NT2/D1 (cell line): ENCODE measurements at regions not wholly inside any gene's neighbourhood (a gene's known extent, or its start where the extent isn't known, plus 50 kb on each side); places are given as distances from the start of the nearest gene placed in this dataset.

ENCODE experiments used
- DNase-seq: peaks from one replicate; pipeline ENCODE4 v3.0.0-alpha.2; 2011; ENCODE audit warnings: low read depth, low spot score
- H3K27me3 ChIP-seq: 2 replicates; pipeline ENCODE4 v1.6.0; 2011; ENCODE audit warnings: mild to moderate bottlenecking; ENCODE audit not compliant: insufficient read length, insufficient read depth
- H3K36me3 ChIP-seq: 2 replicates; pipeline ENCODE4 v1.6.1; 2011; ENCODE audit warnings: mild to moderate bottlenecking, low read length, mixed read lengths; ENCODE audit not compliant: insufficient read depth, insufficient read length
- H3K4me1 ChIP-seq: 2 replicates; pipeline ENCODE4 v1.5.1; 2011; ENCODE audit not compliant: insufficient read depth, insufficient read length
- H3K4me3 ChIP-seq: 2 replicates; pipeline ENCODE4 v1.5.1; 2011; ENCODE audit warnings: low read depth; ENCODE audit not compliant: insufficient read length
- H3K9ac ChIP-seq: 2 replicates; pipeline ENCODE4 v1.6.0; 2011; ENCODE audit warnings: low read depth; ENCODE audit not compliant: insufficient read length
- H3K9me3 ChIP-seq: 2 replicates; pipeline ENCODE4 v1.5.1; 2011; ENCODE audit warnings: mild to moderate bottlenecking, low read length; ENCODE audit not compliant: insufficient read depth
- SUZ12 ChIP-seq: IDR thresholded peaks from 2 replicates; pipeline ENCODE4 v1.6.1; 2011; ENCODE audit not compliant: insufficient read length, insufficient read depth; ENCODE audit errors: extremely low read depth
- YY1 ChIP-seq: IDR thresholded peaks from 2 replicates; pipeline ENCODE4 v1.6.1; 2011; ENCODE audit not compliant: insufficient read length, insufficient read depth
- ZNF274 ChIP-seq: IDR thresholded peaks from 2 replicates; pipeline ENCODE4 v1.6.1; 2011; ENCODE audit warnings: mild to moderate bottlenecking, low read depth, low read length

- TF ChIP-seq SUZ12, result no peak
- TF ChIP-seq YY1, result no peak
- no peak for TF ChIP-seq ZNF274
- no peak overlapping the region for H3K4me3 ChIP-seq
- no peaks in the 10 kb centered on the region for H3K36me3 ChIP-seq
- no peaks in the 10 kb centered on the region for H3K9me3 ChIP-seq
- no peaks in the 10 kb centered on the region for H3K27me3 ChIP-seq
- H3K9ac ChIP-seq, result no peak overlapping the region
- DNase-seq, result no peak
- H3K4me1 ChIP-seq, result no peaks in the 10 kb centered on the region
Observed at GRCh38 chr3:180322829-180323228, 279.1 kb upstream of the TTC14 start.

GRCh38 chr3:180324791-180325190 is 277.2 kb upstream of the TTC14 start:
- Histone ChIP-seq H3K4me1 (no peaks in the 10 kb centered on the region), H3K4me3 (no peak overlapping the region), H3K36me3 (no peaks in the 10 kb centered on the region), H3K27me3 (no peaks in the 10 kb centered on the region), H3K9me3 (no peaks in the 10 kb centered on the region), H3K9ac (no peak overlapping the region)
- TF ChIP-seq YY1, result no peak
- no peak for TF ChIP-seq ZNF274
- TF ChIP-seq SUZ12, result no peak
- DNase-seq, result no peak

DNA sequence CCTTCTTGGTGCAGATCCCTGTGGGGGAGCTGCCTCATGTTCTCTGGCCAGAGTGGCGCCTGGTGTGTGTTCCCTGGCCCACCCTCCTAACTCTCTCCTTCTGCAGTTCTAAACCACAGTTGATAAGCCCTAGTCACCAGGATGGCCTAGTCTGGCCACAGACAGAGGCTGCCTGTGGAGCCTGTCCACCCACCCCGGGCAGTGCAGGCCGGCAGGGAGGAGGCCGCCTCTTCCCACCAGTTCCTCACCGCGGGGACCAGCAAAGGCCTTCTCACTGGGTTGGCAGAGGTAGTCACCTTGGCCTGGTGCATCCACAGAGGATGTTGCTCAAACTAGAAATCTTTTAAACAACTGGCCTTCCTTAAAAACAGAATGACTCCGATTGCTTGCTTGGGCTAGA is 276.4 kb upstream of the TTC14 start:
- Histone ChIP-seq H3K36me3 (no peaks in the 10 kb centered on the region), H3K27me3 (no peaks in the 10 kb centered on the region), H3K9ac (no peak overlapping the region), H3K4me1 (no peaks in the 10 kb centered on the region), H3K4me3 (no peak overlapping the region), H3K9me3 (no peaks in the 10 kb centered on the region)
- DNase-seq, result no peak
- TF ChIP-seq ZNF274, result no peak
- TF ChIP-seq SUZ12, result no peak
- no peak for TF ChIP-seq YY1

DNA sequence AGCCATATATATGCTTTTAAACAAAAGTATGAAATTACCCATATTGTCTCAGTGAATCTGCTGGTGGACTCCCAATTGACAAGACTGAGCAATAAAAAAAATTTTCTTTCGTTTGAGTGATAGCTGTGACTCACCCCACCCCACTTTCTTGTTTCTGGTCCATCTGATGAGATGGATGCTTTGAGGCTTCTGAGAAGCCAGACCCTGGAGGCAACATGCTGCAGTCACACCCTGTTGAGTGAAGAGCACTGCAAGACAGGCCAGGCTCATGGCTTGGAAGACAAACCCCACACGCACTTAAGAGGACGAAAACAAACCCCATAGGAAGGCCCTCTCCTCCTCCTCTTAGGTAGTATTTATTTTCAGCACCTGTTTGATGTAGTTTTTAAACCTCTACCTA is 276.0 kb upstream of the TTC14 start:
- no peak for TF ChIP-seq SUZ12
- Histone ChIP-seq H3K36me3 (no peaks in the 10 kb centered on the region), H3K9me3 (no peaks in the 10 kb centered on the region), H3K4me1 (no peaks in the 10 kb centered on the region), H3K4me3 (no peak overlapping the region), H3K27me3 (no peaks in the 10 kb centered on the region), H3K9ac (no peak overlapping the region)
- DNase-seq, result no peak

DNA sequence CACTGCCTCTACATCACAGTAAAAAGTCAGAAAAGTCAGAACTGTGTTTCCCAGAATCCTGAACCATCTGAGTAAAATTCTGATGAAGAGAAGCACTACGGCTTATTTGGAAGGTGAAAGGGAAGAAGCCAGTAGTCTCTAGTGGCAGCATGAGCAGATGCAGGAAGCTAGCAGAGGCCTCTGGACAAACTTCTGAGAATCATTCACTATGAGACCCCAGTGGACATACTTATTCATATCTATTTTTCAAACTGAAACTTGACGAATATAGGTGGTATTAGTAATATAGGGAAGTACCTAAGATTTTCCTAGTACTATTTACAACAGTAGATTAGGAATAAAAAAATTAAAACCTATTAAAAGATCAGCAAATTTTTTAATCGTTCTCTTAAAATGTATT is 272.8 kb upstream of the TTC14 start:
- DNase-seq, result no peak

DNA sequence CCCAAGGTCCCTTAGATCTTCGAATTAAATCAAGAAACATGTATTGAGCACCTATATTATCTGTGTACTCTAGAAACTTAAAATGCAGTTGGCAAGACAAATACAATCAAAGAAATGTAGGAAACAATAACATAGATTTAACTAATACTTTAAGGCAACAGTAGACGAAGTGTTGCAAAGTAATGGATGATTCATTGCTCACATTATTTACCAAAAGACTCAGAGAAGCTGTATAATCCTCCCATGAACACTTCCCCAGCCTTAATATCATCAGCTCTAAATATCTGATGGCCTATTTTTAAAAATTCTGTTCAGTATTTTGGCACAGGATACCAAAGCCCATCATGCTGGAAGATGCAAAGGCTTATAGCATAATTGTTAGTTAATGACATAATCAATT is 272.1 kb upstream of the TTC14 start:
- Histone ChIP-seq H3K9me3 (no peaks in the 10 kb centered on the region), H3K4me1 (no peaks in the 10 kb centered on the region), H3K4me3 (no peak overlapping the region), H3K9ac (no peak overlapping the region), H3K36me3 (no peaks in the 10 kb centered on the region), H3K27me3 (no peaks in the 10 kb centered on the region)
- no peak for TF ChIP-seq ZNF274
- TF ChIP-seq YY1, result no peak
- TF ChIP-seq SUZ12, result no peak
- DNase-seq, result no peak

More for the DNA sequence above, 272.8 kb upstream of the TTC14 start:
- Histone ChIP-seq H3K9me3 (no peaks in the 10 kb centered on the region), H3K9ac (no peak overlapping the region), H3K4me3 (no peak overlapping the region), H3K4me1 (no peaks in the 10 kb centered on the region), H3K27me3 (no peaks in the 10 kb centered on the region), H3K36me3 (no peaks in the 10 kb centered on the region)
- TF ChIP-seq YY1 (no peak), ZNF274 (no peak), SUZ12 (no peak)

DNA sequence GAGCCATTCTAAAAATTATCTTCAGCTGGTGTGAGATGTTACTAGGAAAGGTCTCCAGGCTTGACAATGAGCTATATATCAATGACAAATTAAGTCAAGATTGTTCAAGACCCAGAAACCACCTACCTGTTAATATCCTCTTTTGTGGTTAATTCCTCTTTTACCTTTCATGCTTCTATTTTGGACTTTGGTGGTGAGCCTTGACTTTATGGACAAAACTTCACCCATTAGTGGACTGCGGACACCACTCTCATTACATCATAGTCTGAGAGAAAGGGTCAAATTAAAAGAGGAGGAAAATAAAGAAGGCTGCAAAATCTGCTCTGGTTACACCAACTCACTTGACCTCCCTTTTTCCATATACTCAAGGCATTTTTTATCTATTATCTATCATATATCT is 271.5 kb upstream of the TTC14 start:
- H3K9me3 ChIP-seq, result no peaks in the 10 kb centered on the region
- TF ChIP-seq YY1 (no peak), SUZ12 (no peak)
- H3K4me1 ChIP-seq, result no peaks in the 10 kb centered on the region
- H3K36me3 ChIP-seq, result no peaks in the 10 kb centered on the region
- no peaks in the 10 kb centered on the region for H3K27me3 ChIP-seq
- H3K9ac ChIP-seq, result no peak overlapping the region
- no peak overlapping the region for H3K4me3 ChIP-seq
- no peak for DNase-seq

DNA sequence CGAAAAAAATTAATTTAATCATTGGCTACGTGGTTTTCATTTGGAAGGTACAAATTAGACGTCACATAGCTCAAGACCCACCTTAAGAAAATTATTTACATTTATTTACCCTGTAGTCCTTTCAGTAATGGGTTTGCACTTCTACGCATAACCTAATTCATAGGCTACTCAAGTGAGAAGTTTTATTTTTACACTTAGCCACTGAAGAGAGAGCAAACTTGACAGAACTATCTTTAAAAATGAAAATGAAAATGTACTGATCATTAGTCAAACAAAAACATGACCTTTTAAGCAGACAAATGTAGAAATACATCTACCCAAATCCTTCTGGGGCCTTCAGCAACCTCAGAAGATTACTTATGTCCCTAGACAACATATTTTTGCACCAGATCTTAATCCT is 269.4 kb upstream of the TTC14 start:
- no peak overlapping the region for H3K9ac ChIP-seq
- H3K4me1 ChIP-seq, result no peaks in the 10 kb centered on the region
- H3K36me3 ChIP-seq, result no peaks in the 10 kb centered on the region
- H3K27me3 ChIP-seq, result no peaks in the 10 kb centered on the region
- no peak for TF ChIP-seq YY1
- no peak for TF ChIP-seq SUZ12
- no peak for TF ChIP-seq ZNF274
- no peak for DNase-seq
- H3K4me3 ChIP-seq, result no peak overlapping the region
- no peaks in the 10 kb centered on the region for H3K9me3 ChIP-seq

- no peaks in the 10 kb centered on the region for H3K4me1 ChIP-seq
- H3K4me3 ChIP-seq, result no peak overlapping the region
- no peak for TF ChIP-seq SUZ12
- TF ChIP-seq ZNF274, result no peak
- no peak for TF ChIP-seq YY1
- H3K27me3 ChIP-seq, result no peaks in the 10 kb centered on the region
- H3K36me3 ChIP-seq, result no peaks in the 10 kb centered on the region
- H3K9me3 ChIP-seq, result no peaks in the 10 kb centered on the region
- H3K9ac ChIP-seq, result no peak overlapping the region
- DNase-seq, result no peak
Observed at GRCh38 chr3:180335050-180335449, 266.9 kb upstream of the TTC14 start.
